ENCODE measurements at regions not wholly inside any gene's neighbourhood (a gene's known extent, or its start where the extent isn't known, plus 50 kb on each side); places are given as distances from the start of the nearest gene placed in this dataset.
"Not testable (repeated sequence)": the region's sequence is repeated elsewhere in the genome, so short reads cannot be mapped to it uniquely, and the experiment has no call there.

- DNase-seq (ENCODE audit: low read depth in 2 of 2): no peak
Measured at GRCh38 chr12:115898670-115899069, 378.8 kb downstream of the MED13L start.

GRCh38 chr12:115897729-115898128, 379.8 kb downstream of the MED13L start:
- peak in 1 of 2 experiments; percentile 6 for DNase-seq (ENCODE audit: low read depth in 2 of 2)

GRCh38 chr12:115895247-115895646, 382.2 kb downstream of the MED13L start:
- no peak for DNase-seq (ENCODE audit: low read depth in 2 of 2)

GRCh38 chr12:115891556-115892164, 385.8 kb downstream of the MED13L start:
- no peak for DNase-seq (ENCODE audit: low read depth in 2 of 2)

GRCh38 chr12:115886666-115887065, 390.8 kb downstream of the MED13L start:
- no peak for DNase-seq (ENCODE audit: low read depth in 2 of 2)

- DNase-seq (ENCODE audit: low read depth in 2 of 2): no peak
Measured at GRCh38 chr12:115885040-115885690, 392.3 kb downstream of the MED13L start.

- no peak for DNase-seq (ENCODE audit: low read depth in 2 of 2)
Measured at GRCh38 chr12:115882936-115883335, 394.6 kb downstream of the MED13L start.

- no peak for DNase-seq (ENCODE audit: low read depth in 2 of 2)
Measured at GRCh38 chr12:115880238-115880637, 397.3 kb downstream of the MED13L start.

GRCh38 chr12:115879354-115879753, 398.1 kb downstream of the MED13L start:
- no peak for DNase-seq (ENCODE audit: low read depth in 2 of 2)

GRCh38 chr12:115873451-115874082, 403.9 kb downstream of the MED13L start:
- no peak for DNase-seq (ENCODE audit: low read depth in 2 of 2)

- no peak for DNase-seq (ENCODE audit: low read depth in 2 of 2)
Measured at GRCh38 chr12:115872919-115873357, 404.6 kb downstream of the MED13L start.

GRCh38 chr12:115872212-115872611, 405.3 kb downstream of the MED13L start:
- no peak for DNase-seq (ENCODE audit: low read depth in 2 of 2)

- peak; percentile 4 to 8 for DNase-seq (ENCODE audit: low read depth in 2 of 2)
Measured at GRCh38 chr12:115871714-115872113, 405.8 kb downstream of the MED13L start.

- DNase-seq (ENCODE audit: low read depth in 2 of 2): no peak
Measured at GRCh38 chr12:115870510-115870909, 407.0 kb downstream of the MED13L start.

GRCh38 chr12:115870021-115870420, 407.5 kb downstream of the MED13L start:
- DNase-seq (ENCODE audit: low read depth in 2 of 2): no peak

GRCh38 chr12:115869604-115870003, 407.9 kb downstream of the MED13L start:
- DNase-seq (ENCODE audit: low read depth in 2 of 2): no peak

- no peak for DNase-seq (ENCODE audit: low read depth in 2 of 2)
Measured at GRCh38 chr12:115868624-115869023, 408.9 kb downstream of the MED13L start.

GRCh38 chr12:115867854-115868253, 409.6 kb downstream of the MED13L start:
- no peak for DNase-seq (ENCODE audit: low read depth in 2 of 2)

- no peak for DNase-seq (ENCODE audit: low read depth in 2 of 2)
Measured at GRCh38 chr12:115866909-115867525, 410.5 kb downstream of the MED13L start.

- not testable (repeated sequence) for DNase-seq (ENCODE audit: low read depth in 2 of 2)
Measured at GRCh38 chr12:115866281-115866680, 411.2 kb downstream of the MED13L start.

GRCh38 chr12:115864396-115864795, 413.1 kb downstream of the MED13L start:
- no peak for DNase-seq (ENCODE audit: low read depth in 2 of 2)

- no peak for DNase-seq (ENCODE audit: low read depth in 2 of 2)
Measured at GRCh38 chr12:115860619-115861018, 416.9 kb downstream of the MED13L start.

- DNase-seq (ENCODE audit: low read depth in 2 of 2): no peak
Measured at GRCh38 chr12:115859231-115859630, 418.3 kb downstream of the MED13L start.
